ENCODE measurements at regions not wholly inside any gene's neighbourhood (a gene's known extent, or its start where the extent isn't known, plus 50 kb on each side); places are given as distances from the start of the nearest gene placed in this dataset.
A peak's percentile ranks its signal among the peaks of the same experiment; 100 is the strongest.

DNA sequence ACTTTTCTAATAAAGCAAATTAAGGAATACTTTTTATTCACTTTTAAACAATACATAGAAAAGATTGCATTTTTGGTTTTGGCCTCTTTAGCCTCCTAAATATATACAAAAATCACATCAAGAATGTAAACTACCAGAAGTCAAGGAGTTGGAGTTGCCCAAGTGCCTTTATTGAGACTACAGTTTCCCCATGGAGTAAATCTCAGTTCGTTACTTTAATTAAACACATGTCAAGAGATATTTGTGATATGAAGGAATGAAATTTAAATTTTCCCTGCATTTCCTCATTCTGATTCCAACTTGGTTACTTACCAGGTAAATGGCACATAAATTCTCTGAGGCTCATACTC is 492.9 kb downstream of the TNS3 start:
- no peak for DNase-seq (ENCODE audit: extremely low spot score in 2 of 2)
- Histone ChIP-seq H3K27me3 (no peaks in the 10 kb centered on the region), H3K4me3 (no peak overlapping the region), H3K4me1 (peaks cover 6% of the 10 kb centered on the region), H3K27ac (no peak overlapping the region), H3K36me3 (no peaks in the 10 kb centered on the region), H3K9me3 (no peaks in the 10 kb centered on the region)
- no peak for TF ChIP-seq POLR2A (IDR thresholded peaks at IDR 0.05)
- TF ChIP-seq POLR2AphosphoS5 (IDR thresholded peaks at IDR 0.05; ENCODE audit: insufficient read depth in 1 of 2, low read depth in 1 of 2) = no peak
- TF ChIP-seq, protein P1, sequence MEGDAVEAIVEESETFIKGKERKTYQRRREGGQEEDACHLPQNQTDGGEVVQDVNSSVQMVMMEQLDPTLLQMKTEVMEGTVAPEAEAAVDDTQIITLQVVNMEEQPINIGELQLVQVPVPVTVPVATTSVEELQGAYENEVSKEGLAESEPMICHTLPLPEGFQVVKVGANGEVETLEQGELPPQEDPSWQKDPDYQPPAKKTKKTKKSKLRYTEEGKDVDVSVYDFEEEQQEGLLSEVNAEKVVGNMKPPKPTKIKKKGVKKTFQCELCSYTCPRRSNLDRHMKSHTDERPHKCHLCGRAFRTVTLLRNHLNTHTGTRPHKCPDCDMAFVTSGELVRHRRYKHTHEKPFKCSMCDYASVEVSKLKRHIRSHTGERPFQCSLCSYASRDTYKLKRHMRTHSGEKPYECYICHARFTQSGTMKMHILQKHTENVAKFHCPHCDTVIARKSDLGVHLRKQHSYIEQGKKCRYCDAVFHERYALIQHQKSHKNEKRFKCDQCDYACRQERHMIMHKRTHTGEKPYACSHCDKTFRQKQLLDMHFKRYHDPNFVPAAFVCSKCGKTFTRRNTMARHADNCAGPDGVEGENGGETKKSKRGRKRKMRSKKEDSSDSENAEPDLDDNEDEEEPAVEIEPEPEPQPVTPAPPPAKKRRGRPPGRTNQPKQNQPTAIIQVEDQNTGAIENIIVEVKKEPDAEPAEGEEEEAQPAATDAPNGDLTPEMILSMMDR (IDR thresholded peaks at IDR 0.05) = peak in 1 of 3 experiments; percentile 15
- intact Hi-C loops (cut with DNase I) = loop anchor here (5.0 kb wide), 1 partner anchor 1167 kb away; the partner anchor contains the start of gene IGFBP3

DNA sequence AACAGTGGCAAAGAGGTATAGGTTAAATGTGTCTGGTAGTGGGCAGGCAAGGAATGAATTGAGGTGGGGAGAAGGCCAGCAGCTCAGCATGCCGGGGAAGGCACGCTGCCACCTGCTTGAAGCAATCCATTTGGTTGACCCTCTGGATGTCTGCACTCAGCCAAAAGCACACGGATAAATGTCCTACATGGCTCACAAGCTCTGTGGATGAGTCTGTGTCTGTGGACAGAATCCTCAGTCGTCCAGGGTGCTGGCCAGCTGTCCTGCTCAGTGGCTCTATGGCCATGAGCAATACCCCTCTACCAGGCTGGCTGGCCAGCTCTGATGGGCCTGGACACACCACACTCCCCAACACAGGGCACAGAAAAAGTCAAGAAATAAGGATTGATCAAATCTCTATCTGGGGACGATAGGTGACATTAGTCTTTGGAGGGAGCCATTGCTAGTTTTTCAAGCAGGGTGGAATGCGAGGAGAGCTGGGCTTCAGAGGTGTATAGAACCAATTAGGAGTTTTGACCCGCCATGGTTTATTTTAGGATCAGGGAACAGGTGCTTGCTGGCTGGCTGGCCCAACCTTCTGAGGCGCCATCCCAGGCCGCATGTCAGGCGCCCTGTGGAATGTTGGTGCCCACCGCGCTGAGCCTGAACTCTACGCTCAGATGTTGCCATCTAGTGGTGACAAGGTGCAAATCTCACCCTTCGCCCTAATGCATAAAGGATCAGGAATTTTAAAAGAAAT is 493.4 kb downstream of the TNS3 start:
- TF ChIP-seq, protein P1 (IDR thresholded peaks at IDR 0.05) = peak; percentile 53 to 85 (median 83)
- TF ChIP-seq POLR2AphosphoS5 (IDR thresholded peaks at IDR 0.05; ENCODE audit: insufficient read depth in 1 of 2, low read depth in 1 of 2) (no peak), POLR2A (IDR thresholded peaks at IDR 0.05) (no peak)
- H3K27ac ChIP-seq = peak overlapping the region; percentile 45
- H3K4me3 ChIP-seq = no peak overlapping the region
- no peak for DNase-seq (ENCODE audit: extremely low spot score in 2 of 2)
- H3K9me3 ChIP-seq = no peaks in the 10 kb centered on the region
- peaks cover 6% of the 10 kb centered on the region for H3K4me1 ChIP-seq
- intact Hi-C loops (cut with DNase I) = loop anchor here (5.0 kb wide), 1 partner anchor 1166 kb away; the partner anchor contains the start of gene IGFBP3
- H3K36me3 ChIP-seq = no peaks in the 10 kb centered on the region
- H3K27me3 ChIP-seq = no peaks in the 10 kb centered on the region

DNA sequence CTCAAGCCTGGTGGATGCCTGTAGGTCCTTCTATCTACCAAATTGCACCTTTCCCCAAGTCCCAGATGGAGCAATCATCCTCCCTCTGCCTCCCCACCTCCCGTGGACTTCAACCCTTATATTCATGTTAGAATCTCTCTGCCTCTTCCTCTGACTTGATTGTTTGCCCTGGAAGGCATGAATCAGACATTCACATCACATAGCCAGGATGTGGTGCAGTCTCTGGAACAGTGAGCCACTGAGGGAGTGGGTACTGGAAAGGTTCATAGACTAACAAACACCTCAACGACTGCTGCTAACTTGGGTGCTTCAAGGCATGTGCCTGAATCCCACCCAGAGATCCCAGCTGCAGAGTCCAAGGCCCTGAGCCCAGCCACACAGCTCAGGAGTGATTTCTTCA is 494.0 kb downstream of the TNS3 start:
- Histone ChIP-seq H3K4me1 (peaks cover 6% of the 10 kb centered on the region), H3K9me3 (no peaks in the 10 kb centered on the region), H3K27ac (peak overlapping the region; percentile 45), H3K27me3 (no peaks in the 10 kb centered on the region), H3K36me3 (no peaks in the 10 kb centered on the region), H3K4me3 (no peak overlapping the region)
- intact Hi-C loops (cut with DNase I) = loop anchor here (5.0 kb wide), 1 partner anchor 1166 kb away; the partner anchor contains the start of gene IGFBP3
- no peak for DNase-seq (ENCODE audit: extremely low spot score in 2 of 2)
- no peak for TF ChIP-seq POLR2A (IDR thresholded peaks at IDR 0.05)
- no peak for TF ChIP-seq POLR2AphosphoS5 (IDR thresholded peaks at IDR 0.05; ENCODE audit: insufficient read depth in 1 of 2, low read depth in 1 of 2)
- TF ChIP-seq, protein P1 (IDR thresholded peaks at IDR 0.05) = no peak

DNA sequence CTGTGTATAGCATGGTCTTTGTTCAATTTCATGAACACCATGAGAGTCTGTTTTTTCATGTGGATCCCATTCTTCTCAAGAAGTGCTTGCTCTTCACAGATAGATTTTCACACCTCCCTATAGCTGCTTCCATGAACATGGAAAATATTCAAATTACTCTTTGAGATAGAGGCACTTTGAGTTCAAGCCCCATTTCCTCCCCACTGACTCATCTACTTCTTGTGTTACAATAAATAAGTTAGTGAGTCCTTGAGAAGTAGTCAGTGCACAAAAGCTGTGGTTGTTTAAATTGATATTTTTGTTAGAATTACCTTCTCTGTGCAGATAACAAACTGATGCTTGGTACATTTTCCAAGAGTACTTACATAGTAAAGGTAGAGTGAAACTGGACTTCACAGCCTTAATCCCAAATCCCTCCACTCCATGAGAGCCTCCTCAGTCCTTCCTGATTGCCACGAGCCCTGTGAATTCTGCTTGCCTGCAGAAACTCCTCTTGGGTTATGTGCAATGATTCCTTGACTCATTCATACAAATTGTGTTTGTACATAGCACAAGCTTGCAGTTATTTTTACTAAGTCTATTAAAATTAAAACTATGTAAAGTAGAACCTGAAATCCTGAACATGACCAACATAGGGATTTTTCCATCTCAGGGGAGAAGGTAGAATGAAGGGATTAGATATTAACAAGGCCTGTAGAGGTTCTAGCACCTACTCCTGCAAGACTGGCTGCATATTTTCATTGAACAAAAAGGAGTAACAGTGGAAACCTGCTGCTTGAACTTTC is 496.2 kb downstream of the TNS3 start:
- no peak for DNase-seq (ENCODE audit: extremely low spot score in 2 of 2)

More for the DNA sequence above, 496.2 kb downstream of the TNS3 start:
- Histone ChIP-seq H3K27me3 (no peaks in the 10 kb centered on the region), H3K36me3 (no peaks in the 10 kb centered on the region), H3K27ac (no peak overlapping the region), H3K4me3 (no peak overlapping the region), H3K9me3 (no peaks in the 10 kb centered on the region), H3K4me1 (peaks cover 6% of the 10 kb centered on the region)
- intact Hi-C loops (cut with DNase I) = loop anchor here (5.0 kb wide), 1 partner anchor 1163 kb away; the partner anchor contains the start of gene IGFBP3
- TF ChIP-seq POLR2AphosphoS5 (IDR thresholded peaks at IDR 0.05; ENCODE audit: insufficient read depth in 1 of 2, low read depth in 1 of 2) (no peak), POLR2A (IDR thresholded peaks at IDR 0.05) (no peak)
- TF ChIP-seq, protein P1 (IDR thresholded peaks at IDR 0.05) = no peak
